ENCODE measurements at regions not wholly inside any gene's neighbourhood (a gene's known extent, or its start where the extent isn't known, plus 50 kb on each side); places are given as distances from the start of the nearest gene placed in this dataset.

DNA sequence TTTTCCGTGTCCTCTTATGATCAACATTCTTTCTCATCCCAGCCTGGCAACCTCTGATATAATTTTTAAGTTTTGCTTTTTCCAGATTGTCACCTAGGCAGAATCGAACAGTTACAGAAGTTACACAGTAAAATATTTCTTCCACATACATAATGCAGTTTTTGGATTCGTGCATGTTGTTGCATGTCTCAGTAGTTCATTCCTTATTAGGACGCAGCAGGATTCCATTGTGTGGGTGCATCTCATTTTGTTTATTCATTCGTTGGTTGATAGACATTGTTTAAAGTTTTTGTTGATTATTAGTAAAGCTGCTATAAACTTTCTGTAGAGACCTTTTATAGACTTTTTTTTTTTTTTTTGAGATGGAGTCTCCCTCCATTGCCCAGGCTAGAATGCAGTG, 284.3 kb upstream of the FERMT1 start:
- Histone ChIP-seq H3K4me2 (no peak overlapping the region), H3K4me1 (no peaks in the 10 kb centered on the region), H3K27ac (no peak overlapping the region), H3K4me3 (no peak overlapping the region), H3K9me3 (0 out of 3 replicates have a peak, but pooled peaks cover 3% of the 10 kb centered on the region)
- POLR2A ChIA-PET: no interaction called here
- FAIRE-seq (no peak), ATAC-seq (no peak), DNase-seq (ENCODE audit: low read depth in 1 of 2, low spot score in 1 of 2) (no peak)
- WGBS (ENCODE audit: missing lambda C conversion rate): 20% methylated on average over 5 of the region's 5 CpGs
- CTCF ChIA-PET: no interaction called here
- TF ChIP-seq ESRRA (IDR thresholded peaks at IDR 0.05; ENCODE audit: borderline replicate concordance, low read length) (no peak), SMC3 (IDR thresholded peaks at IDR 0.05) (no peak), EHMT2 (IDR thresholded peaks at IDR 0.05; ENCODE audit: low read depth) (no peak), KDM5A (IDR thresholded peaks at IDR 0.05) (no peak), TP53 (CRISPR knock-in tag; IDR thresholded peaks at IDR 0.05) (no peak), MYC (IDR thresholded peaks at IDR 0.05; ENCODE audit: borderline replicate concordance, low read length) (no peak), HOXA7 (CRISPR knock-in tag; IDR thresholded peaks at IDR 0.05) (no peak), RAD21 (conservative IDR thresholded peaks at IDR 0.05 in 1 of 2, IDR thresholded peaks at IDR 0.05 in 1 of 2) (no peak), SREBF2 (IDR thresholded peaks at IDR 0.05) (no peak), POLR2AphosphoS2 (conservative IDR thresholded peaks at IDR 0.05; ENCODE audit: low read length) (no peak), HDAC2 (IDR thresholded peaks at IDR 0.05) (no peak), POLR2A (IDR thresholded peaks at IDR 0.05; ENCODE audit: low read length) (no peak), HOXB13 (CRISPR knock-in tag; IDR thresholded peaks at IDR 0.05; ENCODE audit: low read depth) (no peak), CBX8 (IDR thresholded peaks at IDR 0.05) (no peak), ZSCAN20 (CRISPR knock-in tag; IDR thresholded peaks at IDR 0.05) (no peak)
- TF ChIP-seq, protein P1, sequence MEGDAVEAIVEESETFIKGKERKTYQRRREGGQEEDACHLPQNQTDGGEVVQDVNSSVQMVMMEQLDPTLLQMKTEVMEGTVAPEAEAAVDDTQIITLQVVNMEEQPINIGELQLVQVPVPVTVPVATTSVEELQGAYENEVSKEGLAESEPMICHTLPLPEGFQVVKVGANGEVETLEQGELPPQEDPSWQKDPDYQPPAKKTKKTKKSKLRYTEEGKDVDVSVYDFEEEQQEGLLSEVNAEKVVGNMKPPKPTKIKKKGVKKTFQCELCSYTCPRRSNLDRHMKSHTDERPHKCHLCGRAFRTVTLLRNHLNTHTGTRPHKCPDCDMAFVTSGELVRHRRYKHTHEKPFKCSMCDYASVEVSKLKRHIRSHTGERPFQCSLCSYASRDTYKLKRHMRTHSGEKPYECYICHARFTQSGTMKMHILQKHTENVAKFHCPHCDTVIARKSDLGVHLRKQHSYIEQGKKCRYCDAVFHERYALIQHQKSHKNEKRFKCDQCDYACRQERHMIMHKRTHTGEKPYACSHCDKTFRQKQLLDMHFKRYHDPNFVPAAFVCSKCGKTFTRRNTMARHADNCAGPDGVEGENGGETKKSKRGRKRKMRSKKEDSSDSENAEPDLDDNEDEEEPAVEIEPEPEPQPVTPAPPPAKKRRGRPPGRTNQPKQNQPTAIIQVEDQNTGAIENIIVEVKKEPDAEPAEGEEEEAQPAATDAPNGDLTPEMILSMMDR (IDR thresholded peaks at IDR 0.05): no peak

- DNase-seq (ENCODE audit: low read depth in 1 of 2, low spot score in 1 of 2): no peak
- Histone ChIP-seq H3K4me3 (no peak overlapping the region), H3K27ac (no peak overlapping the region), H3K4me2 (no peak overlapping the region), H3K4me1 (no peaks in the 10 kb centered on the region), H3K9me3 (0 out of 3 replicates have a peak, but pooled peaks cover 3% of the 10 kb centered on the region)
- 4% methylated on average over 3 of the region's 3 CpGs for WGBS (ENCODE audit: missing lambda C conversion rate)
- TF ChIP-seq FOXS1 (CRISPR knock-in tag; IDR thresholded peaks at IDR 0.05) (no peak), MAZ (IDR thresholded peaks at IDR 0.05; ENCODE audit: borderline replicate concordance, low read depth, low read length) (no peak), RFX5 (IDR thresholded peaks at IDR 0.05) (no peak), PBX3 (IDR thresholded peaks at IDR 0.05) (no peak), JUN (IDR thresholded peaks at IDR 0.05) (no peak), CBX2 (IDR thresholded peaks at IDR 0.05; ENCODE audit: borderline replicate concordance, low read depth) (no peak), ESRRA (IDR thresholded peaks at IDR 0.05; ENCODE audit: borderline replicate concordance, low read length) (no peak), HOXB13 (CRISPR knock-in tag; IDR thresholded peaks at IDR 0.05; ENCODE audit: low read depth) (no peak), TP53 (CRISPR knock-in tag; IDR thresholded peaks at IDR 0.05) (no peak), TFCP2L1 (CRISPR knock-in tag; IDR thresholded peaks at IDR 0.05) (no peak), HEYL (CRISPR knock-in tag; IDR thresholded peaks at IDR 0.05) (no peak), RARB (CRISPR knock-in tag; IDR thresholded peaks at IDR 0.05) (no peak)
- TF ChIP-seq, protein P2, sequence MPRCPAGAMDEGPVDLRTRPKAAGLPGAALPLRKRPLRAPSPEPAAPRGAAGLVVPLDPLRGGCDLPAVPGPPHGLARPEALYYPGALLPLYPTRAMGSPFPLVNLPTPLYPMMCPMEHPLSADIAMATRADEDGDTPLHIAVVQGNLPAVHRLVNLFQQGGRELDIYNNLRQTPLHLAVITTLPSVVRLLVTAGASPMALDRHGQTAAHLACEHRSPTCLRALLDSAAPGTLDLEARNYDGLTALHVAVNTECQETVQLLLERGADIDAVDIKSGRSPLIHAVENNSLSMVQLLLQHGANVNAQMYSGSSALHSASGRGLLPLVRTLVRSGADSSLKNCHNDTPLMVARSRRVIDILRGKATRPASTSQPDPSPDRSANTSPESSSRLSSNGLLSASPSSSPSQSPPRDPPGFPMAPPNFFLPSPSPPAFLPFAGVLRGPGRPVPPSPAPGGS (IDR thresholded peaks at IDR 0.05): no peak
- TF ChIP-seq, protein P1 (IDR thresholded peaks at IDR 0.05): no peak
- POLR2A ChIA-PET: no interaction called here
- CTCF ChIA-PET: interaction anchor here (0.6 to 1.0 kb wide), 2 partner anchors 20 to 1387 kb away, joined by 3 read pairs; no protein-coding TSS in a partner anchor
- FAIRE-seq: no peak
- ATAC-seq: no peak
Measured at GRCh38 chr20:6401893-6402557, 279.2 kb upstream of the FERMT1 start.

Measured in A549 (cell line).